Mucosa of descending colon (tissue), 3 donors: ENCODE measurements at regions not wholly inside any gene's neighbourhood (a gene's known extent, or its start where the extent isn't known, plus 50 kb on each side); places are given as distances from the start of the nearest gene placed in this dataset.

Experiments
- ATAC-seq: fragments of 200-7000 bp; cut with Tn5 transposase; one replicate; pipeline ENCODE4 v1.9.1; 2020; ENCODE audit warnings: mild to moderate bottlenecking, moderate library complexity
- DNase-seq, 3 donors: peaks; one replicate each; pipeline ENCODE4 v3.0.0-alpha.2; 2020
- H3K36me3 ChIP-seq: fragments of 200-600 bp; one replicate; pipeline ENCODE4 v1.8.0; 2021; ENCODE audit warnings: low read depth, mild to moderate bottlenecking
- H3K4me1 ChIP-seq: fragments of 200-600 bp; one replicate; pipeline ENCODE4 v1.8.0; 2021; ENCODE audit warnings: low read depth, mild to moderate bottlenecking
- H3K4me3 ChIP-seq: fragments of 200-600 bp; one replicate; pipeline ENCODE4 v1.8.0; 2021; ENCODE audit warnings: mild to moderate bottlenecking
- H3K9me3 ChIP-seq: fragments of 200-600 bp; one replicate; pipeline ENCODE4 v1.8.0; 2021; ENCODE audit warnings: mild to moderate bottlenecking
- intact Hi-C, 2 donors: fragments of 100-400 bp; cut with DNase I in 1 of 2; cut with micrococcal nuclease in 1 of 2; formaldehyde crosslinking; loops; one replicate each; pipeline versions ENCODE4 v1.11.0 to v1.11.1; 2022; cut with DNase I, micrococcal nuclease
- TF ChIP-seq, protein P1 (sequence below): fragments of 200-600 bp; IDR thresholded peaks from one replicate; pipeline ENCODE4 v1.8.0; 2022; ENCODE audit warnings: antibody characterized with exemption, mild to moderate bottlenecking
- donor health status: DM: no; HTN: no; CAD: no; lungs with moderate emphysema.
- donor health status: DM: no; HTN: no; CAD: no.
- donor health status: DM: no; HTN: yes; CAD: no.

- Histone ChIP-seq H3K9me3 (no peaks in the 10 kb centered on the region), H3K36me3 (no peaks in the 10 kb centered on the region), H3K4me3 (no peak overlapping the region), H3K4me1 (no peaks in the 10 kb centered on the region)
- intact Hi-C loops: no loop called here
- DNase-seq (no peak), ATAC-seq (peak; percentile 31)
- TF ChIP-seq, protein P1, sequence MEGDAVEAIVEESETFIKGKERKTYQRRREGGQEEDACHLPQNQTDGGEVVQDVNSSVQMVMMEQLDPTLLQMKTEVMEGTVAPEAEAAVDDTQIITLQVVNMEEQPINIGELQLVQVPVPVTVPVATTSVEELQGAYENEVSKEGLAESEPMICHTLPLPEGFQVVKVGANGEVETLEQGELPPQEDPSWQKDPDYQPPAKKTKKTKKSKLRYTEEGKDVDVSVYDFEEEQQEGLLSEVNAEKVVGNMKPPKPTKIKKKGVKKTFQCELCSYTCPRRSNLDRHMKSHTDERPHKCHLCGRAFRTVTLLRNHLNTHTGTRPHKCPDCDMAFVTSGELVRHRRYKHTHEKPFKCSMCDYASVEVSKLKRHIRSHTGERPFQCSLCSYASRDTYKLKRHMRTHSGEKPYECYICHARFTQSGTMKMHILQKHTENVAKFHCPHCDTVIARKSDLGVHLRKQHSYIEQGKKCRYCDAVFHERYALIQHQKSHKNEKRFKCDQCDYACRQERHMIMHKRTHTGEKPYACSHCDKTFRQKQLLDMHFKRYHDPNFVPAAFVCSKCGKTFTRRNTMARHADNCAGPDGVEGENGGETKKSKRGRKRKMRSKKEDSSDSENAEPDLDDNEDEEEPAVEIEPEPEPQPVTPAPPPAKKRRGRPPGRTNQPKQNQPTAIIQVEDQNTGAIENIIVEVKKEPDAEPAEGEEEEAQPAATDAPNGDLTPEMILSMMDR: no peak
Observed at GRCh38 chr1:208461680-208462079, 217.5 kb upstream of the PLXNA2 start.

DNA sequence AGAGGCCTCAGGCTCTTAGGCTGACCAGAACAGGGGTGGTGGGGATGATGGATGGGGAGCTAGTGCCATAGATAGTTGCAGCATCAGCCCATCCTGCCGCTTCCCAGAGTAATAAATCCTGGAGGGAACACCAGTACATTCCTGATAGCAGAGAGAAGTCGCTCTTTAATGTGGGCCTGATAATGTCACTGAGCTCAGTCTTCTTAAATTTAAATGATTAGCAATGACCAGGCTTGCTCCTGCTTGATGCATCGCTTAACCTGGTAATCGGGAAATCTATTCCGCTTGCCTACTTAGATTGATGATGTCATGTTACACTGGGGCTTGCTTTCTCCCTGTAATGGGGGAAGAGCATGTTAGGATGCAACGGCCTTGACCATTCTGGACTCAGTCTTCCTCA is 218.6 kb upstream of the PLXNA2 start:
- Histone ChIP-seq H3K4me1 (no peaks in the 10 kb centered on the region), H3K36me3 (no peaks in the 10 kb centered on the region), H3K9me3 (no peaks in the 10 kb centered on the region), H3K4me3 (no peak overlapping the region)
- intact Hi-C loops: no loop called here
- DNase-seq: no peak
- no peak for ATAC-seq
- TF ChIP-seq, protein P1: no peak

DNA sequence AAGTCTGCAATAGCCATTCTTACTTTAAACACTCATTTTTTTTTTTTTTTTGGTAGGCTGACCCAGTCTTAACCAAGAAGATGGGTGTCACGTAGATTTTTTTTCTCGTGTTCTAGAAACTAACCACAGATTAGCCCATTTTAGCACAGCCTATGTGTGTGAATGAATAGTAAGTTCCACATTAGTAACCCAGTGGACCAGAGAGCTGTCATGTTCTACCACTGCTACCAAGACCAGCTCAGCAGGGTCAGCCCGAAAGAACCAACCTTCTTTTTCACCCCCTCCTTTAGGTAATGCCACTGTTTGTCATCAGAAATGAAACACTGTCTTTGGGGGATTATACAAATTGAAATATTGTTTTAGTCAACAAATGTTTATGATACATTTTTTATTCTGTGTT is 221.1 kb upstream of the PLXNA2 start:
- no peaks in the 10 kb centered on the region for H3K36me3 ChIP-seq
- ATAC-seq (no peak), DNase-seq (no peak)
- no peaks in the 10 kb centered on the region for H3K4me1 ChIP-seq
- intact Hi-C loops: no loop called here
- TF ChIP-seq, protein P1: no peak
- no peaks in the 10 kb centered on the region for H3K9me3 ChIP-seq
- H3K4me3 ChIP-seq: no peak overlapping the region

DNA sequence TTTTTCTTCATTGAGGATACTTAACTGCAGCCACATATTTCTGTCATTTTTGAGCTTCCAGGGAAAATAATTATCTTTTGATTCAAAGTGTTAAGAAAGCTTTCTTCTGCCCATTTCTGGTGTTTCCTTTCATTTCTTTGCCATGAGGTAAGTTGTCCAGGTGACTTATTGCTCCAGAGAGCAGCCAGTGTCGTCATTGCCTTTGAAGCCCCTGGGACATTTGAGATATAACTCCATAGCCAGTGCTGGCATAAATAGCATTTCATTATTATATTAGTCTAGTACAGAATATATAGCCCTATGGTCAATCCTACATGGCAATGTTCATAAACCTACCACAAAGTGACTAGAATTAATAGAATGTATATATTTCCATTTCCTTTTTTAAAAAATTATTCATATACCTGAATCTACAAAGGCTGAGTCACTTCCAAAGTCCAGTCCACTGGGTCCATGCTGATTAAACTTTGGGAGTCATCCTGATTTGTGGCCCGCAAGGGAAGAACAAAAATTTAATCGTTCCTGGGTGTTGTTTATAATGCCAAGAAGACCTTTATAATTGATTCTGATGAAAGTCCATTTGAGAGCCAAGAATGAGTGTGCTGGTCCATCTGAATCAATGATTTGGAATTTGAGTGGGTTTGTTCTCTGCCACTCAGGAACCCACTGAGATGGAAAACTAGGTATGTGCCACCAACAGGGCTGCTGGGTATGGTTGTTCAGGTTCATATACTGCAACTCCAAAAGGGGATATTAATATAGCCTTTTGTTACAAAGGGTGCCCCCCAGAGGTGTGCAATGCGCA is 221.8 kb upstream of the PLXNA2 start:
- no peaks in the 10 kb centered on the region for H3K36me3 ChIP-seq
- no peak for ATAC-seq
- no peak overlapping the region for H3K4me3 ChIP-seq
- H3K4me1 ChIP-seq: no peaks in the 10 kb centered on the region
- TF ChIP-seq, protein P1: no peak
- DNase-seq: no peak
- intact Hi-C loops: no loop called here
- no peaks in the 10 kb centered on the region for H3K9me3 ChIP-seq

DNA sequence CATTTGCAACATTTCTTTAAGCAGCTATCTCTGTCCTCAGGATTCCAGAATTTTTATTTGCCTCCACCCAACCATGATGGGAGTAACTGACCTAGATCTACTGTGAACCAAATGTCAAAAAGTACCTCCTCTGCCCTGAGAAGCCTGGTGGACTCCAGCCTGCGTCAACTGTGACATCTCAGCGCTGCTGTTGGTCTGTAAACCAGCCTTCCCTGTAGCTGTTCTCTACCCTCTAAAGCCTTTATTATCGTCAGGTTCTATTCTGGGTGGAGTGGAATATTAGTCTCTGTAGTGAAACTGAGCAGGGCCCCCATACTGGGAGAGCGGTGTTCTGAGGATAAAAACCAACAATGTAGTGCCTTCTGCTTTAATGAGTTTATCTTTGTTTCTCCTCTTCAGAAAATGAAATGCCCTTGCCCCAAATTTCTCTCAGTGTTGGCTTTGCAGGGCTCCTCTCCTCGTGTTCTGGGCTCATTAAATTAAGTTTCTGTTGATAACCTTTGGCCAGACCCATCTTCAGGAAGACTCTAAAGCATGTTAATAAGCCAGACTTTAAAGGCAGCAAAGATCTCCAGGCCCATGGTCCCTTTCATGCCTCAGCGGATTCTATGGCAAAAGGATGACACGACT is 223.1 kb upstream of the PLXNA2 start:
- no peak for DNase-seq
- Histone ChIP-seq H3K9me3 (no peaks in the 10 kb centered on the region), H3K4me1 (no peaks in the 10 kb centered on the region), H3K4me3 (no peak overlapping the region), H3K36me3 (no peaks in the 10 kb centered on the region)
- intact Hi-C loops: no loop called here
- TF ChIP-seq, protein P1: no peak
- ATAC-seq: no peak
